GM19023 (cell line): ENCODE measurements at regions not wholly inside any gene's neighbourhood (a gene's known extent, or its start where the extent isn't known, plus 50 kb on each side); places are given as distances from the start of the nearest gene placed in this dataset.

Experiments
- ATAC-seq: cut with Tn5 transposase; IDR thresholded peaks from one replicate; pipeline ENCODE4 v1.9.1; 2021; ENCODE audit warnings: mild to moderate bottlenecking, moderate library complexity; ENCODE audit not compliant: unreplicated experiment

GRCh38 chr17:77426676-77427386 is 286.1 kb downstream of the SEC14L1 start:
- no peak for ATAC-seq

- ATAC-seq, result no peak
Measured at GRCh38 chr17:77427391-77427991, 286.7 kb downstream of the SEC14L1 start.

- no peak for ATAC-seq
Measured at GRCh38 chr17:77428020-77428748, 287.4 kb downstream of the SEC14L1 start.

- no peak for ATAC-seq
Measured at GRCh38 chr17:77428749-77429368, 288.1 kb downstream of the SEC14L1 start.

- ATAC-seq, result no peak
Measured at GRCh38 chr17:77429369-77429968, 288.7 kb downstream of the SEC14L1 start.

- no peak for ATAC-seq
Measured at GRCh38 chr17:77429969-77430752, 289.4 kb downstream of the SEC14L1 start.

GRCh38 chr17:77432034-77432661 is 291.4 kb downstream of the SEC14L1 start:
- ATAC-seq, result no peak

- no peak for ATAC-seq
Measured at GRCh38 chr17:77432742-77433141, 292.0 kb downstream of the SEC14L1 start.

GRCh38 chr17:77433385-77434135 is 292.8 kb downstream of the SEC14L1 start:
- ATAC-seq, result no peak

GRCh38 chr17:77434136-77435114 is 293.7 kb downstream of the SEC14L1 start:
- ATAC-seq, result no peak

GRCh38 chr17:77435272-77436057 is 294.7 kb downstream of the SEC14L1 start:
- ATAC-seq, result no peak

- ATAC-seq, result no peak
Measured at GRCh38 chr17:77436058-77436442, 295.3 kb downstream of the SEC14L1 start.

- no peak for ATAC-seq
Measured at GRCh38 chr17:77436481-77436880, 295.7 kb downstream of the SEC14L1 start.

GRCh38 chr17:77437017-77437416 is 296.2 kb downstream of the SEC14L1 start:
- no peak for ATAC-seq

GRCh38 chr17:77437747-77438146 is 297.0 kb downstream of the SEC14L1 start:
- no peak for ATAC-seq

- no peak for ATAC-seq
Measured at GRCh38 chr17:77438241-77439188, 297.7 kb downstream of the SEC14L1 start.
